ENCODE measurements at regions not wholly inside any gene's neighbourhood (a gene's known extent, or its start where the extent isn't known, plus 50 kb on each side); places are given as distances from the start of the nearest gene placed in this dataset.

GRCh38 chr4:38205261-38205660, 245.1 kb downstream of the PTTG2 start:
- Histone ChIP-seq H3K27me3 (ENCODE audit: control insufficient read depth, insufficient read depth, low read length) (no peaks in the 10 kb centered on the region), H3K36me3 (ENCODE audit: control insufficient read depth, insufficient read depth, low read length) (no peaks in the 10 kb centered on the region), H3K4me1 (ENCODE audit: control insufficient read depth, insufficient read depth, low read length) (peaks cover 20% of the 10 kb centered on the region), H3K9me3 (ENCODE audit: control insufficient read depth, low read depth, low read length) (peaks cover 3% of the 10 kb centered on the region), H3K27ac (ENCODE audit: low read length) (peak overlapping the region; percentile 50), H3K4me3 (ENCODE audit: low read length) (no peak overlapping the region)
- DNase-seq: peak in 1 of 2 donors; percentile 70
- WGBS (ENCODE audit: insufficient coverage, low lambda C conversion rate): no CpG with 5 or more reads among the region's 3 CpGs

GRCh38 chr4:38207110-38207457, 246.9 kb downstream of the PTTG2 start:
- no peak overlapping the region for H3K27ac ChIP-seq (ENCODE audit: low read length)
- 100% methylated on average over 2 of the region's 2 CpGs for WGBS (ENCODE audit: insufficient coverage, low lambda C conversion rate)
- peaks cover 30% of the 10 kb centered on the region for H3K4me1 ChIP-seq (ENCODE audit: control insufficient read depth, insufficient read depth, low read length)
- no peak overlapping the region for H3K4me3 ChIP-seq (ENCODE audit: low read length)
- no peaks in the 10 kb centered on the region for H3K36me3 ChIP-seq (ENCODE audit: control insufficient read depth, insufficient read depth, low read length)
- DNase-seq: no peak
- peaks cover 3% of the 10 kb centered on the region for H3K9me3 ChIP-seq (ENCODE audit: control insufficient read depth, low read depth, low read length)
- no peaks in the 10 kb centered on the region for H3K27me3 ChIP-seq (ENCODE audit: control insufficient read depth, insufficient read depth, low read length)

- no CpG with 5 or more reads among the region's 2 CpGs for WGBS (ENCODE audit: insufficient coverage, low lambda C conversion rate)
- no peaks in the 10 kb centered on the region for H3K9me3 ChIP-seq (ENCODE audit: control insufficient read depth, low read depth, low read length)
- no peaks in the 10 kb centered on the region for H3K36me3 ChIP-seq (ENCODE audit: control insufficient read depth, insufficient read depth, low read length)
- peak; percentile 69 to 75 for DNase-seq
- no peaks in the 10 kb centered on the region for H3K27me3 ChIP-seq (ENCODE audit: control insufficient read depth, insufficient read depth, low read length)
- peaks cover 30% of the 10 kb centered on the region for H3K4me1 ChIP-seq (ENCODE audit: control insufficient read depth, insufficient read depth, low read length)
- no peak overlapping the region for H3K4me3 ChIP-seq (ENCODE audit: low read length)
- H3K27ac ChIP-seq (ENCODE audit: low read length): peak overlapping the region; percentile 55
Measured at GRCh38 chr4:38209654-38210053, 249.5 kb downstream of the PTTG2 start.

- Histone ChIP-seq H3K27ac (ENCODE audit: low read length) (peak overlapping the region; percentile 55), H3K4me3 (ENCODE audit: low read length) (no peak overlapping the region), H3K36me3 (ENCODE audit: control insufficient read depth, insufficient read depth, low read length) (no peaks in the 10 kb centered on the region), H3K9me3 (ENCODE audit: control insufficient read depth, low read depth, low read length) (no peaks in the 10 kb centered on the region), H3K4me1 (ENCODE audit: control insufficient read depth, insufficient read depth, low read length) (peaks cover 23% of the 10 kb centered on the region), H3K27me3 (ENCODE audit: control insufficient read depth, insufficient read depth, low read length) (no peaks in the 10 kb centered on the region)
- WGBS (ENCODE audit: insufficient coverage, low lambda C conversion rate): 100% methylated on average over 1 of the region's 11 CpGs
- no peak for DNase-seq
Measured at GRCh38 chr4:38210396-38211114, 250.4 kb downstream of the PTTG2 start.

- no peak for DNase-seq
- no peaks in the 10 kb centered on the region for H3K9me3 ChIP-seq (ENCODE audit: control insufficient read depth, low read depth, low read length)
- H3K27ac ChIP-seq (ENCODE audit: low read length): no peak overlapping the region
- no peaks in the 10 kb centered on the region for H3K27me3 ChIP-seq (ENCODE audit: control insufficient read depth, insufficient read depth, low read length)
- no peak overlapping the region for H3K4me3 ChIP-seq (ENCODE audit: low read length)
- peaks cover 16% of the 10 kb centered on the region for H3K4me1 ChIP-seq (ENCODE audit: control insufficient read depth, insufficient read depth, low read length)
- H3K36me3 ChIP-seq (ENCODE audit: control insufficient read depth, insufficient read depth, low read length): no peaks in the 10 kb centered on the region
- WGBS (ENCODE audit: insufficient coverage, low lambda C conversion rate): 100% methylated on average over 1 of the region's 2 CpGs
Measured at GRCh38 chr4:38211885-38212284, 251.7 kb downstream of the PTTG2 start.

GRCh38 chr4:38213083-38213805, 253.0 kb downstream of the PTTG2 start:
- no peaks in the 10 kb centered on the region for H3K9me3 ChIP-seq (ENCODE audit: control insufficient read depth, low read depth, low read length)
- DNase-seq: peak in 1 of 2 donors; percentile 74
- H3K4me3 ChIP-seq (ENCODE audit: low read length): no peak overlapping the region
- peaks cover 16% of the 10 kb centered on the region for H3K4me1 ChIP-seq (ENCODE audit: control insufficient read depth, insufficient read depth, low read length)
- no peaks in the 10 kb centered on the region for H3K27me3 ChIP-seq (ENCODE audit: control insufficient read depth, insufficient read depth, low read length)
- peak overlapping the region; percentile 44 for H3K27ac ChIP-seq (ENCODE audit: low read length)
- WGBS (ENCODE audit: insufficient coverage, low lambda C conversion rate): 88% methylated on average over 1 of the region's 2 CpGs
- H3K36me3 ChIP-seq (ENCODE audit: control insufficient read depth, insufficient read depth, low read length): no peaks in the 10 kb centered on the region

- Histone ChIP-seq H3K4me1 (ENCODE audit: control insufficient read depth, insufficient read depth, low read length) (peaks cover 42% of the 10 kb centered on the region), H3K9me3 (ENCODE audit: control insufficient read depth, low read depth, low read length) (no peaks in the 10 kb centered on the region), H3K4me3 (ENCODE audit: low read length) (no peak overlapping the region), H3K27ac (ENCODE audit: low read length) (peak overlapping the region; percentile 98), H3K27me3 (ENCODE audit: control insufficient read depth, insufficient read depth, low read length) (no peaks in the 10 kb centered on the region), H3K36me3 (ENCODE audit: control insufficient read depth, insufficient read depth, low read length) (no peaks in the 10 kb centered on the region)
- DNase-seq: peak in 1 of 2 donors; percentile 68
- no CpG with 5 or more reads among the region's 2 CpGs for WGBS (ENCODE audit: insufficient coverage, low lambda C conversion rate)
Measured at GRCh38 chr4:38222892-38223291, 262.7 kb downstream of the PTTG2 start.

GRCh38 chr4:38223306-38223705, 263.1 kb downstream of the PTTG2 start:
- no peaks in the 10 kb centered on the region for H3K36me3 ChIP-seq (ENCODE audit: control insufficient read depth, insufficient read depth, low read length)
- H3K4me3 ChIP-seq (ENCODE audit: low read length): no peak overlapping the region
- H3K27me3 ChIP-seq (ENCODE audit: control insufficient read depth, insufficient read depth, low read length): no peaks in the 10 kb centered on the region
- H3K4me1 ChIP-seq (ENCODE audit: control insufficient read depth, insufficient read depth, low read length): peaks cover 42% of the 10 kb centered on the region
- no peaks in the 10 kb centered on the region for H3K9me3 ChIP-seq (ENCODE audit: control insufficient read depth, low read depth, low read length)
- WGBS (ENCODE audit: insufficient coverage, low lambda C conversion rate): no CpG with 5 or more reads among the region's 1 CpG
- DNase-seq: no peak
- peak overlapping the region; percentile 98 for H3K27ac ChIP-seq (ENCODE audit: low read length)

GRCh38 chr4:38223782-38224236, 263.6 kb downstream of the PTTG2 start:
- Histone ChIP-seq H3K4me3 (ENCODE audit: low read length) (no peak overlapping the region), H3K36me3 (ENCODE audit: control insufficient read depth, insufficient read depth, low read length) (no peaks in the 10 kb centered on the region), H3K27ac (ENCODE audit: low read length) (peak overlapping the region; percentile 98), H3K9me3 (ENCODE audit: control insufficient read depth, low read depth, low read length) (no peaks in the 10 kb centered on the region), H3K27me3 (ENCODE audit: control insufficient read depth, insufficient read depth, low read length) (no peaks in the 10 kb centered on the region), H3K4me1 (ENCODE audit: control insufficient read depth, insufficient read depth, low read length) (peaks cover 42% of the 10 kb centered on the region)
- DNase-seq: peak; percentile 72 to 91
- 20% methylated on average over 1 of the region's 9 CpGs for WGBS (ENCODE audit: insufficient coverage, low lambda C conversion rate)

- Histone ChIP-seq H3K4me1 (ENCODE audit: control insufficient read depth, insufficient read depth, low read length) (peaks cover 49% of the 10 kb centered on the region), H3K27me3 (ENCODE audit: control insufficient read depth, insufficient read depth, low read length) (no peaks in the 10 kb centered on the region), H3K36me3 (ENCODE audit: control insufficient read depth, insufficient read depth, low read length) (no peaks in the 10 kb centered on the region), H3K27ac (ENCODE audit: low read length) (peak overlapping the region; percentile 98), H3K9me3 (ENCODE audit: control insufficient read depth, low read depth, low read length) (no peaks in the 10 kb centered on the region), H3K4me3 (ENCODE audit: low read length) (no peak overlapping the region)
- 20% methylated on average over 1 of the region's 3 CpGs for WGBS (ENCODE audit: insufficient coverage, low lambda C conversion rate)
- DNase-seq: peak in 1 of 2 donors; percentile 46
Measured at GRCh38 chr4:38224850-38225249, 264.7 kb downstream of the PTTG2 start.
